ENCODE measurements at regions not wholly inside any gene's neighbourhood (a gene's known extent, or its start where the extent isn't known, plus 50 kb on each side); places are given as distances from the start of the nearest gene placed in this dataset.
"Not testable (repeated sequence)": the region's sequence is repeated elsewhere in the genome, so short reads cannot be mapped to it uniquely, and the experiment has no call there.

DNA sequence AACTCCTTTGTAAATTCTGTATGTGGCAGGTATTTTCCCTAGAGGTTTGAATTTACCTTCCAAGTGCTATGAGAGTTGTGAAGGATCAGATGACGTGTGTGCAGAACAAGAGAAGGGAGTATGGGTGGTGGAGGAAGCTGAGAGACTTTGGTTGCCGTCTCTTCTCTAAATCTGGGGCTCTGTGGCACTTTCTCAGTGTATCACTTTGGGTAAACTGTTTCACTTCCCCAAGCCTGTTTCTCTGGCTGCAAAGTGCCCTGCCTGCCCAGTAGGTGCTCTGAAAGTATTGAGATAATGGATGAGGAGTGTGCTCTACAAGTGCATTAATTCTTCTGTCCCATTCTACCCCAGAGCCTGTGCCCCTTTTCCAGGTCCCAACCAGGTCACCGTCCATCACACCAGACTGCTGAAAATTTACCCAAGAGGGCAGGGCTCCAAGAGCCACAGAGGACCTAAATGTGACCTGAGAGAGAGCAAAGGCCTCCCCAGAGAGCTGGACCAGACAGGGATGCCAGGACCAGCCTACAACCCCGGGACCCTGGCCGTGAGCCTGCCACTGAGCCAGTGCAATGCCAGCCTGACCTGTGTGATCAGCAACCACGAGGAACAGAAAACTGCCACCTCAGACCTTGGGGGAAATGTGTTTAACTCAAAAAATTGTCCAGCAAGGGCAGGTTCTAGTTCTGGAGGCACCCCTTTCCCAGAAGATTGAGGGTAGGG, 131.6 kb upstream of the ETV3 start:
- DNase-seq (ENCODE audit: low read depth in 2 of 2) = no peak

DNA sequence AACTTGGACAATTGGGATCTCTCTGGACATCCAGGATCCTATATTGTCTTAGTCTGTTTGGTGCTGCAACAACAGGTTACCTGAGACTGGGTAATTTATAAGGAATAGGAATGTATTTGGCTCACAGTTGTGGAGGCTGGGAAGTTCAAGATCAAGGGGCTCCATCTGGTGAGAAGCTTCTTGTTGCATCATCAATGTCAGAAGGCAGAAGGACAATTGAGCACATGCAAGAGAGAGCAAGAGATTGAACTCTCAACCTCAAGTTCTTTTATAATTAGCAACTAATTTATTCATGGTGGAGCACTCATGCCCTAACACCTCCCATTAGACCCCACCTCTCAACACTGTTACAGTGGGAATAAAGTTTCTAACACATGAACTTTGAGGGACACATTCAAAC, 124.7 kb upstream of the ETV3 start:
- DNase-seq (ENCODE audit: low read depth in 2 of 2) = no peak

- no peak for DNase-seq (ENCODE audit: low read depth in 2 of 2)
These were observed 124.2 kb upstream of the ETV3 start for GRCh38 chr1:157262422-157262821.

GRCh38 chr1:157255891-157256290, 117.7 kb upstream of the ETV3 start:
- DNase-seq (ENCODE audit: low read depth in 2 of 2) = not testable (repeated sequence)

DNA sequence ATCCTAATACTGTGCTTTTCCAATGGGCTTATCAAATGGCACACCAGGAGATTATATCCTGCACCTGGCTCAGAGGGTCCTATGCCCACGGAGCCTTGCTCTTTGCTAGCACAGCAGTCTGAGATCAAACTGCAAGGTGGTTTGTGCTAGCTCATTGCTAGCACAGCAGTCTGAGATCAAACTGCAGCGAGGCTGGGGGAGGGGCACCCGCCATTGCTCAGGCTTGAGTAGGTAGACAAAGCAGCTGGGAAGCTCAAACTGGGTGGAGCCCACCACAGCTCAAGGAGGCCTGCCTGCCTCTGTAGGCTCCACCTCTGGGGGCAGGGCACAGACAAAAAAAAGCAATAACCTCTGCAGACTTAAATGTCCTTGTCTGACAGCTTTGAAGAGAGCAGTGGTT, 116.0 kb upstream of the ETV3 start:
- not testable (repeated sequence) for DNase-seq (ENCODE audit: low read depth in 2 of 2)

GRCh38 chr1:157252473-157252872, 114.3 kb upstream of the ETV3 start:
- DNase-seq (ENCODE audit: low read depth in 2 of 2) = no peak

GRCh38 chr1:157249739-157250138, 111.5 kb upstream of the ETV3 start:
- no peak for DNase-seq (ENCODE audit: low read depth in 2 of 2)

GRCh38 chr1:157249326-157249725, 111.1 kb upstream of the ETV3 start:
- no peak for DNase-seq (ENCODE audit: low read depth in 2 of 2)

DNA sequence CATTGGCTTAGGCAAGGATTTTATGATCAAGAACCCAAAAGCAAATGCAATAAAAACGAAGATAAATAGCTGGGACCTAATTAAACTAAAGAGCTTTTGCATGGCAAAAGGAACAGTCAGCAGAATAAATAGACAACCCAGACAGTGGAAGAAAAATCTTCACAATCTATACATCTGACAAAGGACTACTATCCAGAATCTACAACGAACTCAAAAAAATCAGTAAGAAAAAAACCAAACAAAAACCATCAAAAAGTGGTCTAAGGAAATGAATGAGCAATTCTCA, 109.5 kb upstream of the ETV3 start:
- DNase-seq (ENCODE audit: low read depth in 2 of 2) = not testable (repeated sequence)

- DNase-seq (ENCODE audit: low read depth in 2 of 2) = no peak
These were observed 109.0 kb upstream of the ETV3 start for GRCh38 chr1:157247005-157247763.

DNA sequence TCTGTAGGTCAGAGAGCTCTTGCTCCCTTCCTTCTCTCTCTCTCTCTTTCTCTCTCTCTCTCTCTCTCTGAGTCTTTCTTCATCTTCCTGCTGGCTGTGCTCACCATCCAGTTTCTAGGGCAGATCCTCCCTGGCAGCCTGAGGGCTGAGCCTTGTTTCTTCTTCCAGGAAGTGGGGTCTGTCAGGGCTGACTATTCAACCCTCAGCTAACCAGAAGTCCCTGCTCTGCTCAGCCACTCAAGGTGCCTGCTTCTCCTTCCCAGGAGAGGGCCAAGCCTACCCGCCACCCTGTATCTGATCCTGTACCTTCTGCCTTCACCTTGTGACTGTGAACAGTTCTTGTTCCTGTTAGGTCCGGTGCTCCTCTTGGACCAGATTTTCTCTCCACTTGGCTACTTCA, 107.6 kb upstream of the ETV3 start:
- no peak for DNase-seq (ENCODE audit: low read depth in 2 of 2)

- no peak for DNase-seq (ENCODE audit: low read depth in 2 of 2)
These were observed 103.0 kb upstream of the ETV3 start for GRCh38 chr1:157241185-157241538.

DNA sequence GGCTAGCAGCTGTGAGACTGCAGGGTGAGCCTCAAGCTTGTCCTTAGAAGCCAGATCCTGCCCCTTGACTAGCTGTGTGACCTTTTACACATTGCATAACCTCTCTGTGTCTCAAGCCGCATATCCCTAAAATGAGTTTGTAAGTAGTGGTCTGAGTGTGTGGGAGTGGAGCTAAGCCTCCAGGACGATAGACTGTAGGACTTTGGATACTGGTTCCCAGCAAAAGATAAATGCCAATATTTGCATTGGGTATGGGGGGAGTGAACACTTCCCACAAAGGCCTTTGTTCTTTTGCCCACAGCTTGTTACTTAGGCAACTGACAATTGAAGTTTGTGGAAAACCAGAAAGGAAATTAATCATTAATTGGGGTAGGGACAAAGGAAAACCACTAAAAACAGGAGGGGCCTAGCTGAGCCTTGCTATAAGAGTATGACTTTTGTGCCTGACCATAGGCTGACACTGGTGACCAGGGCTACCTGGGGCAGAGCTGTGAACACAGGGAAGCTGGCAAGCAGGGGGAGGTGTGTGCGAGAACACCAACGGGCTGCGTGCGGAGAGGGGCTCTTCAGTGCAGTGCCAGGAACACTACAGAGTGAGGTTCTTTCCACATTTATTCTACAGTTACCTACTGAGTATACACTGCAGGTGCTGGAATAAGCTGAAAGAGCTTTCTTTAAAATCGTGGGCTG, 102.4 kb upstream of the ETV3 start:
- no peak for DNase-seq (ENCODE audit: low read depth in 2 of 2)

DNA sequence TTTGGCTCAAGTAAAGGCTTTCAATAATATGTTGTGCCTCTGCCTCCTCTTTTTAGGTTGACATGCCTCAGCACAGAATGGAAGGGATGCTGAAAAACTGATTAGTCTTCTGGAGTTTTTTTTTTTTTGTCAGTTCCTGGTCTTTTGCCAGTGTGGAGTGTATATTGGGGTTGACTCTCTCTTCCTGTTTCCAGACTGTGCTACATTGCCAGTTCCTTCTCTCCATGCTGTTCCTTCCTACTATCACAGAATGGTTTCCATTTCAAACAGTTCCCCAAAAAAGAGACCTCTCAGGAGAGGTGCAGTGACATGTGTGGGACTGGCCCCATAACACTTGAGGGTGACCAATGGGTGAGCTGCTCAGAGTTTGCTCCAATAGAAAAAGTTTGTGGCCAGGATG, 101.7 kb upstream of the ETV3 start:
- no peak for DNase-seq (ENCODE audit: low read depth in 2 of 2)

DNA sequence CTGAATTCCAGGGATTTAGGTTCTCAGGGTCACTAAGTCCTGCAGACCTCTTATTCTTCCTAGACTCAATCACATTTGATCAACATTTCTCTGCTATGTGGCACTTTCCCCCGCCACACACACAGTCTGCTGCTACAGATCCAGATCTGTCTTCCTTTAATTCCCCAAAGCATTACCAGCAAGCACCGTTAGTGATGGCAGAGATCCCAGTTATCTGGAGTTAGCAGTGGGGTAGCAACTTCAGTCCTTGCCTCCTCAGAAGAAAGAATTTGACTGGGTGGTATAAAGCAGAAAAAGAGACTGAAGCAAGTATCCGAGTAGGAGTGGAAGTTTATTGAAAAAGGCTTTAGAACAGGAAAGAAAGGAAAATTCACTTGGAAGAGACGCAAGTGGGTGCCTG, 100.4 kb upstream of the ETV3 start:
- DNase-seq (ENCODE audit: low read depth in 2 of 2) = no peak

DNA sequence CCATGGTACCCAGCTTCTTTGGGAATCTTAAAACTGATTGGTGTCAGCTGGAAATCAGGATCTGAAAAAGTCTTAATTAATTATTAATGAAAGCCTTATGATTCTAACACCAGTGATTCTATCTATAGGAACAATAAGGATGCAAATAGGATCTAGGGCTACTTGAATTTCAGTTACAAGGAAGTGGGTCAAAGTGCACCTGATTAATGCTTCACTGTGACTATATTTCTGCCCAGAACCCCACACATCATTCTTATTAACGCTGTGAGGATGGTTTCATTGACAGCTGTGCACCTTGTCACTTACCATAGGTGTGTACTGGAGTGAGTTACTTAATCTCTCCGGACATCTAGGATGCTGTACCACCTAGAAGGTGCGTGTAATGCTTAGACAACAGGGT, 99.8 kb upstream of the ETV3 start:
- DNase-seq (ENCODE audit: low read depth in 2 of 2) = no peak

- no peak for DNase-seq (ENCODE audit: low read depth in 2 of 2)
These were observed 99.3 kb upstream of the ETV3 start for GRCh38 chr1:157237522-157237921.

DNA sequence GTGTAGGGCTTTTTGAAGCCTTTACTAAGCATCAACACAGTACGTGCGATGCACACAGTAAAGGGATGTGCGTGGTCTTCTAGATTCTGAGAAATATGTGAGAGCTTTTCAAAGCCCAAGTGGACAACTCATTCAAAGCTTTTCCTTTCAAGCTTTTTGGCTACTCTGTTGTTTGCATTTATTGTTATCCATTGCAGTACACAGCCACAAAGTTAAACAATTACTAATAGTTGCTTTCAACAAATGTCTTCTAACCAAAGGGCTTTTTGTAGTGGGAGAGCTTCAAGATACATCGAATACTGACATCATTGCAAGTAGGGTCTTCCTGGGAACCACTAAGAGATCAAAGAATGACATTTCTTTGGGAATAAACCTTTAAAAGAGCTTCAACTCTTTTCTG, 97.9 kb upstream of the ETV3 start:
- DNase-seq (ENCODE audit: low read depth in 2 of 2) = no peak

- DNase-seq (ENCODE audit: low read depth in 2 of 2) = no peak
These were observed 97.1 kb upstream of the ETV3 start for GRCh38 chr1:157235307-157235706.

DNA sequence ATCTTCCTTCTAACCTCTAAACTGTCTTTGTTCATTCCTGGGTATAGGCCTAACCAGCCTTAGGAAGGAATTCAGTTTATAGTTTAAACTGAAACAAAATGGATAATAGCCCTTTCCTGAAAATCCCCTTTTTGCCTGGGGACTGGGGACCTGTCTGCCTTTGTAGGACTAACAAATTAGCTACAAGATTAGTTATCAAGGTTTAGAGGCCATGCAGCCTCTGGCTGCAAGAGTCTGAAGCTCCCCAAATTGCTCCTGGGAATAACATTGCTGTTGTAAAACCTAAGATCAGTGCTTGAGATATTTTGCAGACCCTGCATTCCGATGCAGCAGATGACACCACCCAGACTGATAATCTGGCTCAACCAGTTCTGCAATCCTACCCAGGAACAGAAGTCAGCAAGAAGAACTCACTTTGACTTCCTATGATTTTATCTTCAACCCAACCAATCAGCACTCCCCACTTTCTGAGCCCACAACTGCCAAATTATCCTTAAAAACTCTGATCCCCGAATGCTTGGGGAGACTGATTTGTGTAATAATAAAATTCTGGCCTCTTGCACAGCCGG, 96.6 kb upstream of the ETV3 start:
- no peak for DNase-seq (ENCODE audit: low read depth in 2 of 2)

DNA sequence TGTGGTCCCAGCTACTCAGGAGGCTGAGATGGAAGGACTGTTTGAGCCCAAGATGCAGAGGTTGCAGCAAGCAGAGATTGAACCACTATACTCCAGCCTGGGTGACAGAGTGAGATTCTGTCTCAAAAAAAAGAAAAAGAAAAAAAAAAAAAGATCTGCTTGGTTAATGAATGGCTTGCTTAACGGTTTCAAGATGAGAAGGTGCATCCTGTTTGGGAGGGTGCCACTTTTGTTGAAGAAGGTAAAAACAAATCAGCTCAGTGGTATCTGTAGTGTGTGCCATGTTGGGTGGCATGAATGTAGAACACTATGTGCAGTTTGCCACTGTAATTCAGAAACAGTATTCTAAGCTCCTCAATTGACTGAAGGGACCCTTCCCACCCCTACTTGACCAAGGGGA, 94.9 kb upstream of the ETV3 start:
- DNase-seq (ENCODE audit: low read depth in 2 of 2) = no peak

GRCh38 chr1:157231846-157232525, 93.8 kb upstream of the ETV3 start:
- no peak for DNase-seq (ENCODE audit: low read depth in 2 of 2)

All from activated CD8-positive, alpha-beta memory T cell treated with anti-CD3 and anti-CD28 coated beads for 4 hours (primary cell).